GM21529 (cell line): ENCODE measurements at regions not wholly inside any gene's neighbourhood (a gene's known extent, or its start where the extent isn't known, plus 50 kb on each side); places are given as distances from the start of the nearest gene placed in this dataset.
"Not testable (repeated sequence)": the region's sequence is repeated elsewhere in the genome, so short reads cannot be mapped to it uniquely, and the experiment has no call there.

Experiments used
- ATAC-seq: cut with Tn5 transposase; IDR thresholded peaks from one replicate; pipeline ENCODE4 v1.9.1; 2021; ENCODE audit not compliant: unreplicated experiment

GRCh38 chr2:71923887-71924533 lies 223.7 kb downstream of the CYP26B1 start:
- peak; percentile 77 for ATAC-seq

- ATAC-seq, result no peak
These were observed 224.5 kb downstream of the CYP26B1 start for GRCh38 chr2:71923143-71923525.

- no peak for ATAC-seq
These were observed 225.0 kb downstream of the CYP26B1 start for GRCh38 chr2:71922499-71923142.

GRCh38 chr2:71922091-71922490 lies 225.6 kb downstream of the CYP26B1 start:
- no peak for ATAC-seq

- ATAC-seq, result not testable (repeated sequence)
These were observed 226.8 kb downstream of the CYP26B1 start for GRCh38 chr2:71920819-71921218.

- no peak for ATAC-seq
These were observed 228.0 kb downstream of the CYP26B1 start for GRCh38 chr2:71919708-71920107.

- ATAC-seq, result no peak
These were observed 237.4 kb downstream of the CYP26B1 start for GRCh38 chr2:71910277-71910676.

- no peak for ATAC-seq
These were observed 238.9 kb downstream of the CYP26B1 start for GRCh38 chr2:71908798-71909197.

- no peak for ATAC-seq
These were observed 240.2 kb downstream of the CYP26B1 start for GRCh38 chr2:71907503-71907902.

GRCh38 chr2:71906357-71906973 lies 241.2 kb downstream of the CYP26B1 start:
- ATAC-seq, result no peak

- ATAC-seq, result no peak
These were observed 242.5 kb downstream of the CYP26B1 start for GRCh38 chr2:71905205-71905604.

- no peak for ATAC-seq
These were observed 243.8 kb downstream of the CYP26B1 start for GRCh38 chr2:71903841-71904240.

GRCh38 chr2:71901466-71901865 lies 246.2 kb downstream of the CYP26B1 start:
- ATAC-seq, result no peak

- no peak for ATAC-seq
These were observed 248.6 kb downstream of the CYP26B1 start for GRCh38 chr2:71898851-71899681.

- no peak for ATAC-seq
These were observed 249.3 kb downstream of the CYP26B1 start for GRCh38 chr2:71898375-71898774.

GRCh38 chr2:71897836-71898235 lies 249.8 kb downstream of the CYP26B1 start:
- ATAC-seq, result no peak

- ATAC-seq, result no peak
These were observed 250.6 kb downstream of the CYP26B1 start for GRCh38 chr2:71897137-71897480.

- ATAC-seq, result no peak
These were observed 251.1 kb downstream of the CYP26B1 start for GRCh38 chr2:71896385-71897136.

GRCh38 chr2:71895320-71896161 lies 252.1 kb downstream of the CYP26B1 start:
- ATAC-seq, result no peak

GRCh38 chr2:71894261-71894660 lies 253.4 kb downstream of the CYP26B1 start:
- no peak for ATAC-seq
